ENCODE measurements at regions not wholly inside any gene's neighbourhood (a gene's known extent, or its start where the extent isn't known, plus 50 kb on each side); places are given as distances from the start of the nearest gene placed in this dataset.

DNA sequence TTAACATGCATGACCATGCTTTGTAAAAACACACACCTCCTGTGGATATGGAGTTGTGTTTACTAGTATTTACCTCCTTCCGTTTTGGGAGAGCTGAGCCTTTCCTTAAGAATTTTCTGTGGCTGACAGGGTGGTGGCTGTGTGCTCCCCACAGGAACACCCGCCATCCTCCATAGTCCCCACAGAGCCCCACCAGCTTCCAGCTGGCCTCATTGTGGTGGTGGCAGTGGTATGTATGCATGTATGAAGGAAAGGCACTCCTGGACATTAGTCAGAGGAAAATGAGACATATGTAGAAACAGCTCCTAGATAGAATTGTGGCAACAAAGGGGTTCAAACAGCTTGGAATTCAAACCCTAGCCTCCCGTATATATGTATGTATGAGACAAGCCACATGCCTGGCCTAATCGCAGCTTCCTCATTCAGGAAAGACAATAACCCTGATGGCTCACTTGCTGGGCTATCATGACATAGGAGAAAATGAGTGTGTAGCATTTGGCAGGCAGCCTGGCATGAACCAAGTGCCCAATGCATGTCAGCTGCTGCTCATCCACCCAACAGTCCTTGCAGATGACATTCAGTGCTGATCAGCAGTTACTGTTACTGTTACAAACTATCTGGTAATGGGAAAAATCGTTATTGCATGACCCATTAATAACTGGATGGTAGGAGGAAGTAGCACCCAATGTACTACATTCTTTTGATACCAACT lies 459.7 kb downstream of the EBF1 start:
- TF ChIP-seq, protein P1, sequence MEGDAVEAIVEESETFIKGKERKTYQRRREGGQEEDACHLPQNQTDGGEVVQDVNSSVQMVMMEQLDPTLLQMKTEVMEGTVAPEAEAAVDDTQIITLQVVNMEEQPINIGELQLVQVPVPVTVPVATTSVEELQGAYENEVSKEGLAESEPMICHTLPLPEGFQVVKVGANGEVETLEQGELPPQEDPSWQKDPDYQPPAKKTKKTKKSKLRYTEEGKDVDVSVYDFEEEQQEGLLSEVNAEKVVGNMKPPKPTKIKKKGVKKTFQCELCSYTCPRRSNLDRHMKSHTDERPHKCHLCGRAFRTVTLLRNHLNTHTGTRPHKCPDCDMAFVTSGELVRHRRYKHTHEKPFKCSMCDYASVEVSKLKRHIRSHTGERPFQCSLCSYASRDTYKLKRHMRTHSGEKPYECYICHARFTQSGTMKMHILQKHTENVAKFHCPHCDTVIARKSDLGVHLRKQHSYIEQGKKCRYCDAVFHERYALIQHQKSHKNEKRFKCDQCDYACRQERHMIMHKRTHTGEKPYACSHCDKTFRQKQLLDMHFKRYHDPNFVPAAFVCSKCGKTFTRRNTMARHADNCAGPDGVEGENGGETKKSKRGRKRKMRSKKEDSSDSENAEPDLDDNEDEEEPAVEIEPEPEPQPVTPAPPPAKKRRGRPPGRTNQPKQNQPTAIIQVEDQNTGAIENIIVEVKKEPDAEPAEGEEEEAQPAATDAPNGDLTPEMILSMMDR (IDR thresholded peaks at IDR 0.05; ENCODE audit: poor library complexity), result no peak
- no peak for TF ChIP-seq EZH2 (IDR thresholded peaks at IDR 0.05; ENCODE audit: borderline replicate concordance)
- TF ChIP-seq EZH2phosphoT487 (IDR thresholded peaks at IDR 0.05; ENCODE audit: low read depth, severe bottlenecking, unreplicated experiment), result no peak
